Liver (tissue), 7 donors: ENCODE measurements at regions not wholly inside any gene's neighbourhood (a gene's known extent, or its start where the extent isn't known, plus 50 kb on each side); places are given as distances from the start of the nearest gene placed in this dataset.

Experiments used
- DNase-seq: peaks from one replicate; pipeline ENCODE4 v3.0.0-alpha.2; 2017; ENCODE audit warnings: low spot score
- H3K27ac ChIP-seq, 2 donors: one replicate each; pipeline ENCODE4 v1.7.0; 2013; ENCODE audit warnings: inconsistent platforms in 2 of 2, low read length in 2 of 2, control low read depth in 1 of 2, low read depth in 1 of 2, mild to moderate bottlenecking in 1 of 2
- H3K27me3 ChIP-seq, 4 donors: one replicate each; pipeline versions ENCODE4 v1.6.1 to v1.7.0; 2013; ENCODE audit warnings: low read length in 3 of 4, inconsistent platforms in 1 of 4, mild to moderate bottlenecking in 1 of 4, moderate library complexity in 1 of 4; ENCODE audit not compliant: control insufficient read depth in 4 of 4, insufficient read depth in 4 of 4
- H3K36me3 ChIP-seq, 4 donors: one replicate each; pipeline versions ENCODE4 v1.6.1 to v1.7.0; 2013; ENCODE audit warnings: low read length in 3 of 4, mild to moderate bottlenecking in 3 of 4, low read depth in 1 of 4, moderate library complexity in 1 of 4; ENCODE audit not compliant: control insufficient read depth in 4 of 4, insufficient read depth in 3 of 4
- H3K4me1 ChIP-seq, 4 donors: one replicate each; pipeline versions ENCODE4 v1.6.1 to v1.7.0; 2013; ENCODE audit warnings: low read length in 3 of 4, mild to moderate bottlenecking in 3 of 4, moderate library complexity in 1 of 4; ENCODE audit not compliant: control insufficient read depth in 4 of 4, insufficient read depth in 4 of 4
- H3K4me3 ChIP-seq, 3 donors: one replicate each; pipeline versions ENCODE4 v1.6.1 to v1.7.0; 2013; ENCODE audit warnings: low read length in 3 of 3, control low read depth in 1 of 3, low read depth in 1 of 3, mild to moderate bottlenecking in 1 of 3
- H3K9ac ChIP-seq, 2 donors: one replicate each; pipeline ENCODE4 v1.7.0; 2013; ENCODE audit warnings: low read length in 2 of 2, mild to moderate bottlenecking in 2 of 2, moderate library complexity in 2 of 2, control low read depth in 1 of 2, low read depth in 1 of 2
- H3K9me3 ChIP-seq, 4 donors: one replicate each; pipeline versions ENCODE4 v1.6.1 to v1.7.0; 2013; ENCODE audit warnings: low read length in 3 of 4; ENCODE audit not compliant: control insufficient read depth in 4 of 4
- HNF4A ChIP-seq, 2 donors: conservative IDR thresholded peaks; 2 replicates each; pipeline ENCODE4 v1.6.1; 2016; ENCODE audit warnings: antibody characterized with exemption in 2 of 2, mild to moderate bottlenecking in 2 of 2
- NR2F2 ChIP-seq: IDR thresholded peaks from 2 replicates; pipeline ENCODE4 v1.6.1; 2016; ENCODE audit warnings: antibody characterized with exemption
- RAD21 ChIP-seq, 2 donors: IDR thresholded peaks; 2 replicates each; pipeline ENCODE4 v1.6.1; 2016; ENCODE audit warnings: antibody characterized with exemption in 2 of 2, mild to moderate bottlenecking in 2 of 2
- SP1 ChIP-seq: IDR thresholded peaks from 2 replicates; pipeline ENCODE4 v1.6.1; 2018; ENCODE audit warnings: antibody characterized with exemption, mild to moderate bottlenecking
- YY1 ChIP-seq: IDR thresholded peaks from 2 replicates; pipeline ENCODE4 v1.6.1; 2016; ENCODE audit warnings: antibody characterized with exemption, mild to moderate bottlenecking
- WGBS: extraction: QIAGEN DNeasy Blood & Tissue Kit; methylation state at CpG from one replicate; pipeline ENCODE4 v1.1.7; 2013; 5-methylcytosine and 5-hydroxymethylcytosine counted together
- TF ChIP-seq, protein P1 (sequence below): IDR thresholded peaks from 2 replicates; pipeline ENCODE4 v1.6.1; 2016; ENCODE audit warnings: antibody characterized with exemption, mild to moderate bottlenecking
- TF ChIP-seq, protein P2 (sequence below): IDR thresholded peaks from 2 replicates; pipeline ENCODE4 v1.6.1; 2016; ENCODE audit warnings: antibody characterized with exemption
- TF ChIP-seq, protein P3 (sequence below): IDR thresholded peaks from 2 replicates; pipeline ENCODE4 v1.6.1; 2016; ENCODE audit warnings: antibody characterized with exemption
- donor health status: healthy.
- donor health status: healthy.
- donor health status: healthy.
- donor health status: healthy.

DNA sequence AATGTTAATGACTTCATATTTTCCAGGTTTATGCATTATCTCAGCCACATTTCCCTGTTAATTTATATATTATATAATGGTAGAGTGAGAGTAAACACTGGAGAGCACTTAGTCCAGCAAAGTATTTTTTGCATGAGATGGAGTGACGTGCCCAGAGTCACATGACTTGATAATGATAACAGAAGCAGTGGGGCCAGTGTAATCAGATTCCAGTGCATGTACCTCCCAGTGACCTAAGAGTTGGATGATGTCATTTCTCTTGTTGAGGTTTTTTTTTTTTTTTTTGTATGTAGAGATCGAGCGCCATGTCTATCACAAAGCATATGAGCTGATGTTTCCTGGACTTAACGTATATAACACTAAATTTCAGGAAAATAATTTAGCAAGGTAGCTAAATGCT, 375.3 kb downstream of the CNTN6 start:
- no peak for TF ChIP-seq YY1
- 69% methylated on average over 4 of the region's 4 CpGs for WGBS
- Histone ChIP-seq H3K9me3 (no peaks in the 10 kb centered on the region), H3K36me3 (no peaks in the 10 kb centered on the region), H3K27me3 (no peaks in the 10 kb centered on the region), H3K4me1 (no peaks in the 10 kb centered on the region), H3K4me3 (no peak overlapping the region), H3K9ac (no peak overlapping the region), H3K27ac (no peak overlapping the region)
- no peak for DNase-seq

DNA sequence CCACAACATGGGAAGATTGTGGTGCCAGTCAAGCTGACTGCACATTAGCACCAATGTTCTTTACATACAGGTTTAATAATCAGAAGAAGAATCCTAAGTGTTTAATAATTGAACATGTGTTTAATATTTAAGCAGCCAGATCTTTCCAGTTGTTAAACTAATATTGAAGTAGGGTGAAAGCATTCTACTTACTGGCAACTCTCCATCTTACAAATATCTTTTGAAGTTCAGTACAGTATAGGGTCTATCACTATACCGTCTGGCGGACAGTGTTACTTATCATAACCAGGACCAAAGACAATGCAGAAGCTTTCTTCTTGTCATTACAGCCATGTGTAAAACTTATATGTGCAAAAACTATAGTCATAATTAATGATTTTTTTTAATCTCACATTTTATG, 376.4 kb downstream of the CNTN6 start:
- Histone ChIP-seq H3K4me1 (no peaks in the 10 kb centered on the region), H3K27ac (no peak overlapping the region), H3K9me3 (no peaks in the 10 kb centered on the region), H3K36me3 (no peaks in the 10 kb centered on the region), H3K4me3 (no peak overlapping the region), H3K27me3 (no peaks in the 10 kb centered on the region), H3K9ac (no peak overlapping the region)
- no peak for DNase-seq
- WGBS: 88% methylated on average over 2 of the region's 2 CpGs
- no peak for TF ChIP-seq RAD21 (IDR thresholded peaks at IDR 0.05)
- TF ChIP-seq, protein P1, sequence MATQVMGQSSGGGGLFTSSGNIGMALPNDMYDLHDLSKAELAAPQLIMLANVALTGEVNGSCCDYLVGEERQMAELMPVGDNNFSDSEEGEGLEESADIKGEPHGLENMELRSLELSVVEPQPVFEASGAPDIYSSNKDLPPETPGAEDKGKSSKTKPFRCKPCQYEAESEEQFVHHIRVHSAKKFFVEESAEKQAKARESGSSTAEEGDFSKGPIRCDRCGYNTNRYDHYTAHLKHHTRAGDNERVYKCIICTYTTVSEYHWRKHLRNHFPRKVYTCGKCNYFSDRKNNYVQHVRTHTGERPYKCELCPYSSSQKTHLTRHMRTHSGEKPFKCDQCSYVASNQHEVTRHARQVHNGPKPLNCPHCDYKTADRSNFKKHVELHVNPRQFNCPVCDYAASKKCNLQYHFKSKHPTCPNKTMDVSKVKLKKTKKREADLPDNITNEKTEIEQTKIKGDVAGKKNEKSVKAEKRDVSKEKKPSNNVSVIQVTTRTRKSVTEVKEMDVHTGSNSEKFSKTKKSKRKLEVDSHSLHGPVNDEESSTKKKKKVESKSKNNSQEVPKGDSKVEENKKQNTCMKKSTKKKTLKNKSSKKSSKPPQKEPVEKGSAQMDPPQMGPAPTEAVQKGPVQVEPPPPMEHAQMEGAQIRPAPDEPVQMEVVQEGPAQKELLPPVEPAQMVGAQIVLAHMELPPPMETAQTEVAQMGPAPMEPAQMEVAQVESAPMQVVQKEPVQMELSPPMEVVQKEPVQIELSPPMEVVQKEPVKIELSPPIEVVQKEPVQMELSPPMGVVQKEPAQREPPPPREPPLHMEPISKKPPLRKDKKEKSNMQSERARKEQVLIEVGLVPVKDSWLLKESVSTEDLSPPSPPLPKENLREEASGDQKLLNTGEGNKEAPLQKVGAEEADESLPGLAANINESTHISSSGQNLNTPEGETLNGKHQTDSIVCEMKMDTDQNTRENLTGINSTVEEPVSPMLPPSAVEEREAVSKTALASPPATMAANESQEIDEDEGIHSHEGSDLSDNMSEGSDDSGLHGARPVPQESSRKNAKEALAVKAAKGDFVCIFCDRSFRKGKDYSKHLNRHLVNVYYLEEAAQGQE: no peak

DNA sequence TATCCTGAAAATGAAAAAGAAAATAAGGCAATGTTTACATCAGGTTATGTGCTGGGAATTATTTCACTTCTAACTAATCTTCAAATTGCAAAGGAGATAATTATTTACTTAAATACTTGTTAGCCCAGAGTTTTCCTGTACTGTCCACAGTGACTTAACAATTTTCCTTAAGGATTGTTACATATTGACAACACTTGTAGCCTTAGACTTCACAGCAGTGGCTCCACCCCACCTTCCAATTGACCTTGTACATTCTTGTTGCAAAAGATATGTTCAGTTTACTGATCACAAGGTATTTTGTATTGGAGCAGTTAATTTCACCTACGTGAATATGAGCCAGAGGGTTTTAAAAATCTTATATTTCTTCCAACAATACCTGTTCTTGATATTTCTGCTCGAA, 376.9 kb downstream of the CNTN6 start:
- DNase-seq: no peak
- Histone ChIP-seq H3K4me1 (no peaks in the 10 kb centered on the region), H3K36me3 (no peaks in the 10 kb centered on the region), H3K4me3 (no peak overlapping the region), H3K27me3 (no peaks in the 10 kb centered on the region), H3K9me3 (no peaks in the 10 kb centered on the region), H3K27ac (no peak overlapping the region), H3K9ac (no peak overlapping the region)
- TF ChIP-seq, protein P1: no peak
- TF ChIP-seq NR2F2: no peak
- TF ChIP-seq SP1: no peak
- no peak for TF ChIP-seq YY1
- TF ChIP-seq, protein P2, sequence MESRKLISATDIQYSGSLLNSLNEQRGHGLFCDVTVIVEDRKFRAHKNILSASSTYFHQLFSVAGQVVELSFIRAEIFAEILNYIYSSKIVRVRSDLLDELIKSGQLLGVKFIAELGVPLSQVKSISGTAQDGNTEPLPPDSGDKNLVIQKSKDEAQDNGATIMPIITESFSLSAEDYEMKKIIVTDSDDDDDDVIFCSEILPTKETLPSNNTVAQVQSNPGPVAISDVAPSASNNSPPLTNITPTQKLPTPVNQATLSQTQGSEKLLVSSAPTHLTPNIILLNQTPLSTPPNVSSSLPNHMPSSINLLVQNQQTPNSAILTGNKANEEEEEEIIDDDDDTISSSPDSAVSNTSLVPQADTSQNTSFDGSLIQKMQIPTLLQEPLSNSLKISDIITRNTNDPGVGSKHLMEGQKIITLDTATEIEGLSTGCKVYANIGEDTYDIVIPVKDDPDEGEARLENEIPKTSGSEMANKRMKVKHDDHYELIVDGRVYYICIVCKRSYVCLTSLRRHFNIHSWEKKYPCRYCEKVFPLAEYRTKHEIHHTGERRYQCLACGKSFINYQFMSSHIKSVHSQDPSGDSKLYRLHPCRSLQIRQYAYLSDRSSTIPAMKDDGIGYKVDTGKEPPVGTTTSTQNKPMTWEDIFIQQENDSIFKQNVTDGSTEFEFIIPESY: no peak
- TF ChIP-seq, protein P3, sequence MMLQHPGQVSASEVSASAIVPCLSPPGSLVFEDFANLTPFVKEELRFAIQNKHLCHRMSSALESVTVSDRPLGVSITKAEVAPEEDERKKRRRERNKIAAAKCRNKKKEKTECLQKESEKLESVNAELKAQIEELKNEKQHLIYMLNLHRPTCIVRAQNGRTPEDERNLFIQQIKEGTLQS: no peak
- no peak for TF ChIP-seq HNF4A (conservative IDR thresholded peaks at IDR 0.05)
- 49% methylated on average over 2 of the region's 2 CpGs for WGBS
